ENCODE measurements at regions not wholly inside any gene's neighbourhood (a gene's known extent, or its start where the extent isn't known, plus 50 kb on each side); places are given as distances from the start of the nearest gene placed in this dataset.
"Not testable (repeated sequence)": the region's sequence is repeated elsewhere in the genome, so short reads cannot be mapped to it uniquely, and the experiment has no call there.

- no peak for TF ChIP-seq JUND (IDR thresholded peaks at IDR 0.05; ENCODE audit: low read depth)
- DNase-seq (ENCODE audit: low read depth in 1 of 2, low spot score in 1 of 2), result no peak
- in situ Hi-C loops (cut with HindIII; ENCODE audit: low pct_unique_long_range_greater_than_20kb, low sequenced_read_pairs), result no loop called here
Measured at GRCh38 chr4:173475751-173476150, 54.3 kb downstream of the HAND2 start.

DNA sequence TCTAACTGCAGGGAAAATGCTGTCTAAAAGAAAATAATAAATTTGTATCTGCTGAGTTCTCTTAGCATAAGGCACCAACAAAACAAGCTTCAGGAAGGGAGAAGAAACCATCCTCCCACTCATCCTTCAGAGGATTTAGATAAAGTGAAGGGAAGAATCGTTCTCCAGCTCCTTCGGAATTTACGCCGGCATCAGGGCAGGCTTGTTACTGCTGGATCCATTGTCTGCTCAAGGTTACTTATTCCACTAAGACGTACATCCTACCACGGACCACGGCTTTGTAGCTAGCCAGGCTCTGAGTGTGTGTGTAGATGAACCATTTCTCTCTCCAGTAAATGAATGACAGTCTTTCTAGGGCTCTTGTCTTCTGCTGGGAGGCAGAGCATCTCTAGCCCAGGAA is 60.4 kb downstream of the HAND2 start:
- no peak for DNase-seq (ENCODE audit: low read depth in 1 of 2, low spot score in 1 of 2)
- in situ Hi-C loops (cut with HindIII; ENCODE audit: low pct_unique_long_range_greater_than_20kb, low sequenced_read_pairs), result no loop called here
- TF ChIP-seq JUND (IDR thresholded peaks at IDR 0.05; ENCODE audit: low read depth), result no peak

GRCh38 chr4:173468314-173468713 is 61.7 kb downstream of the HAND2 start:
- TF ChIP-seq JUND (IDR thresholded peaks at IDR 0.05; ENCODE audit: low read depth), result no peak
- in situ Hi-C loops (cut with HindIII; ENCODE audit: low pct_unique_long_range_greater_than_20kb, low sequenced_read_pairs), result no loop called here
- no peak for DNase-seq (ENCODE audit: low read depth in 1 of 2, low spot score in 1 of 2)

DNA sequence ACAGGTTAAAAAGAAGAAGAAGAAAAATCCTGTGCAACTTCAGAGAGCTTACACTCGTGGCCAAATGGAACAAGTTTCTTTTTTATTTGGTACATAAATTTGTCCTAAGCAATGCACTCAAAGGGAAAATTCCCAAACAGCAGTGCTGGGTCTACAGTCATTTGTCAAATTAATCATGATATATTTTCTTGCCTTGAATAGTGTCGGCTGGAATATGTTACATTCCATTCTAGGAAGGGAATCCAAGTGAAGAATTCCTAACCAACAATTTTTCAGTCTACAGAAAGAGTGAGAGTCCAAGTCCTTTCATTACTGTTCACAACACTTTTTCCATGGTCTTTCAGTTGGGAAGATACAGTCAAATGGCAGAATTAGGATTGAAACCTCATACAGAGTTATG is 63.9 kb downstream of the HAND2 start:
- DNase-seq (ENCODE audit: low read depth in 1 of 2, low spot score in 1 of 2), result no peak
- in situ Hi-C loops (cut with HindIII; ENCODE audit: low pct_unique_long_range_greater_than_20kb, low sequenced_read_pairs), result no loop called here
- no peak for TF ChIP-seq JUND (IDR thresholded peaks at IDR 0.05; ENCODE audit: low read depth)

GRCh38 chr4:173464481-173464880 is 65.5 kb downstream of the HAND2 start:
- TF ChIP-seq JUND (IDR thresholded peaks at IDR 0.05; ENCODE audit: low read depth), result no peak
- no peak for DNase-seq (ENCODE audit: low read depth in 1 of 2, low spot score in 1 of 2)
- in situ Hi-C loops (cut with HindIII; ENCODE audit: low pct_unique_long_range_greater_than_20kb, low sequenced_read_pairs), result no loop called here

DNA sequence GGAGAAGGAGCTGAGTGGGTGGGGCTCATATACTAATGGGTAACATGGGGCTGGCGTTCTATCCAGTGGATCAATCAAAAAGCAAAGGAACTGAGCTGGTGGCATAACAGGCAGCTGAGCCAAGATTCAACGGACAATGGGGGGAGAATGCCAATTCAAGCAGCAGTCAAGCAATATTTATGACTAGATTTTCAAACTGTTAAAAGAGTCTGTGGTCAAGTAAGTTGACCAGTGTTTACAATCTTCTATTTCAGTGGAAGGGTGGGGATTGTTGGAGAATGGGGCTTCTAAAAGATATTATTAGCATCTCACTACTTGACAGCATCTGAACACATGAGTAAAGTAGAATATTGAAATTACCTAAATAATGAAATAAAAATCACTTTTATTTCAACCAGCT is 64.9 kb upstream of the SCRG1 start:
- TF ChIP-seq JUND (IDR thresholded peaks at IDR 0.05; ENCODE audit: low read depth), result no peak
- in situ Hi-C loops (cut with HindIII; ENCODE audit: low pct_unique_long_range_greater_than_20kb, low sequenced_read_pairs), result no loop called here
- DNase-seq (ENCODE audit: low read depth in 1 of 2, low spot score in 1 of 2), result no peak

GRCh38 chr4:173461170-173461569 is 62.3 kb upstream of the SCRG1 start:
- in situ Hi-C loops (cut with HindIII; ENCODE audit: low pct_unique_long_range_greater_than_20kb, low sequenced_read_pairs), result no loop called here
- no peak for TF ChIP-seq JUND (IDR thresholded peaks at IDR 0.05; ENCODE audit: low read depth)
- DNase-seq (ENCODE audit: low read depth in 1 of 2, low spot score in 1 of 2), result no peak

GRCh38 chr4:173459857-173460256 is 60.9 kb upstream of the SCRG1 start:
- DNase-seq (ENCODE audit: low read depth in 1 of 2, low spot score in 1 of 2), result no peak
- in situ Hi-C loops (cut with HindIII; ENCODE audit: low pct_unique_long_range_greater_than_20kb, low sequenced_read_pairs), result no loop called here
- TF ChIP-seq JUND (IDR thresholded peaks at IDR 0.05; ENCODE audit: low read depth), result no peak

DNA sequence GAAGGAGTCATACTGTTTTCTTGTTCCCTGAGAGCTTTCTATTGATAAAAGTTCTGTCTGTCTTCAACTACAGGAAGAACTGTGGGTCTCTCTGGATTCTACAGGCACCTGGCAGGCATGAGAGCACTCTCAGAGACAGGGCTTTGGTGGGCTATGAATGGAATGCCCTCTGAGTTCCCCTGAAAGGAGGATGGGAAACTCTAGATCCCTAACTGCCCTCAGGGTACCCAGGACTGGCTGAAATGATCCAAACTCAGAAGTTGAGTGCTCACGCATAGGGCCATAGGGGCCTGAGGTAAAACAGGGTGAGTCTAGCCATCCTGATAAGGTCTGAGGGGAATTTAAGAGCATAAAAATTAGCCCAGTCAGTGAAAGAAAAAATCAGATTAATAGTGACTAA is 59.0 kb upstream of the SCRG1 start:
- in situ Hi-C loops (cut with HindIII; ENCODE audit: low pct_unique_long_range_greater_than_20kb, low sequenced_read_pairs), result no loop called here
- DNase-seq (ENCODE audit: low read depth in 1 of 2, low spot score in 1 of 2), result no peak
- no peak for TF ChIP-seq JUND (IDR thresholded peaks at IDR 0.05; ENCODE audit: low read depth)

DNA sequence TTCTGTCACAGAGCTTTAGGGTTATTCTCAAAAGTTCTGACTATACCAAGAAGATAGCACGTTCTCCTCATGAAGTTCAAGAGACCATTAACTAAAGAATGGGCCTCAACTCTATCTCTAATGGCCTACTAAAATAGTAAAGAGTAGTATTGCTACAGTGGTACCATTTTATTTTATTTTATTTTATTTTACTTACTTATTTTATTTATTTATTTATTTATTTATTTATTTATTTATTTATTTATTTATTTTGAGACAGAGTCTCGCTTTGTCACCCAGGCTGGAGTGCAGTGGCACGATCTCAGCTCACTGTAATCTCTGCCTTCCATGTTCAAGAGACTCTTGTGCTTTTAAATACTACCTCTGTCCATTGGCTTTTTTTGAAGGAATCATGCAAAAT is 52.5 kb upstream of the SCRG1 start:
- DNase-seq (ENCODE audit: low read depth in 1 of 2, low spot score in 1 of 2); in situ Hi-C loops (cut with HindIII; ENCODE audit: low pct_unique_long_range_greater_than_20kb, low sequenced_read_pairs): not testable (repeated sequence)

- TF ChIP-seq JUND (IDR thresholded peaks at IDR 0.05; ENCODE audit: low read depth), result no peak
- DNase-seq (ENCODE audit: low read depth in 1 of 2, low spot score in 1 of 2), result no peak
- in situ Hi-C loops (cut with HindIII; ENCODE audit: low pct_unique_long_range_greater_than_20kb, low sequenced_read_pairs), result no loop called here
Measured at GRCh38 chr4:173450281-173450680, 51.4 kb upstream of the SCRG1 start.

- in situ Hi-C loops (cut with HindIII; ENCODE audit: low pct_unique_long_range_greater_than_20kb, low sequenced_read_pairs), result no loop called here
- DNase-seq (ENCODE audit: low read depth in 1 of 2, low spot score in 1 of 2), result no peak
- TF ChIP-seq JUND (IDR thresholded peaks at IDR 0.05; ENCODE audit: low read depth), result no peak
Measured at GRCh38 chr4:173449380-173449717, 50.4 kb upstream of the SCRG1 start.

DNA sequence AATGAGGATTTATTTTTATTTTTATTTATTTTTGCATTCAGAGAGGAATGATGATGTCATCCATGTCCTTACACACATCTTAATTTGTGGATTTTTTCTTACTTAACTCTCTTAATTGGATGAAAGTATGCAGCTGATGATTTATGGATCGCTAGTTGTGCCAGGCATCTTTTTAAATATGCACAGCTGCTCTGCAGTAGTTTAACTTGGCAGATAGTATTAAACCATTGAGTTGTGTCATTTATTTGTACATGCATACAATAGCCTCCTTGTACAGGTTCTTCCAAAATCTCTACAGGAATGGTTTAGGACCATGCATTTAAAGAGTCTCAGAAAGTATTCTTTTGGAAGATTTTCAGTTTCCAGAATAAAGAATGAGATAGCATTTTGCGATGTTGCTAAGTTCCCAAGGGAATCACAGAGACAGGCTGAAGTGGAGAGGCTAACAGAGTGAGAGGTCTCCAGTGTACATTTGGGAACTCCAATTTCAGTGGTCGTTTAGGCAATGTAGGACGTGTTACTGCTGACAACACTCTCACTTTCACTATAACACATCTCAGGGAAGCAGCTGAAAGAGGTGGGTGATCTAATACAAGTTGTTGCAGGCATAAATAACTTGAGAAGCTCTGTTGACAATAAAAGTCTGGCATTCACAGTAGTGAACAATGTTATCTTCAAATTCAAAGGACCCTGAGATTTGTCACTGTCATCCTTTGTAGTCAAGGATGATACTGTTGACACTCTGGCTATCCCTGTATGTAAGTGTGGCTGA is 49.9 kb upstream of the SCRG1 start:
- peak in 1 of 2 experiments; percentile 1 for DNase-seq (ENCODE audit: low read depth in 1 of 2, low spot score in 1 of 2)
- no peak for TF ChIP-seq JUND (IDR thresholded peaks at IDR 0.05; ENCODE audit: low read depth)
- in situ Hi-C loops (cut with HindIII; ENCODE audit: low pct_unique_long_range_greater_than_20kb, low sequenced_read_pairs), result no loop called here
